PC-9 (cell line): ENCODE measurements at regions not wholly inside any gene's neighbourhood (a gene's known extent, or its start where the extent isn't known, plus 50 kb on each side); places are given as distances from the start of the nearest gene placed in this dataset.

ENCODE experiments used
- CTCF ChIP-seq: fragments of 200-600 bp; sonication (generic); conservative IDR thresholded peaks from 2 replicates; pipeline ENCODE4 v1.6.1; 2017; ENCODE audit warnings: mixed run types, antibody characterized with exemption, mild to moderate bottlenecking, moderate library complexity
- EZH2 ChIP-seq: fragments of 200-600 bp; sonication (generic); IDR thresholded peaks from 2 replicates; pipeline ENCODE4 v1.8.0; 2017; ENCODE audit warnings: antibody characterized with exemption, low read depth

- no peak for TF ChIP-seq CTCF
- no peak for TF ChIP-seq EZH2
Observed at GRCh38 chr10:25758511-25758910, 175.5 kb upstream of the MYO3A start.
